GM12878 (cell line): ENCODE measurements at regions not wholly inside any gene's neighbourhood (a gene's known extent, or its start where the extent isn't known, plus 50 kb on each side); places are given as distances from the start of the nearest gene placed in this dataset.

ENCODE experiments used
- CTCF ChIP-seq, 3 experiments: IDR thresholded peaks in 2 of 3; conservative IDR thresholded peaks in 1 of 3; 2 replicates each; pipeline ENCODE4 v1.5.1; 2011; ENCODE audit warnings: low read depth in 3 of 3, low read length in 3 of 3, mild to moderate bottlenecking in 3 of 3, control low read depth in 2 of 3, moderate library complexity in 2 of 3, inconsistent platforms in 1 of 3, mixed read lengths in 1 of 3; ENCODE audit not compliant: control insufficient read depth in 2 of 3, insufficient read depth in 1 of 3; ENCODE audit errors: extremely low read depth in 1 of 3
- DPF2 ChIP-seq: fragments of 450-650 bp; IDR thresholded peaks from 2 replicates; pipeline ENCODE4 v1.6.1; 2017; ENCODE audit warnings: mild to moderate bottlenecking
- FOXM1 ChIP-seq: IDR thresholded peaks from 2 replicates; pipeline ENCODE4 v1.6.1; 2012; ENCODE audit warnings: low read depth, mild to moderate bottlenecking, inconsistent platforms, low read length, moderate library complexity
- MYC ChIP-seq: IDR thresholded peaks from 2 replicates; pipeline ENCODE4 v1.6.1; 2011; ENCODE audit warnings: mild to moderate bottlenecking, low read length, moderate library complexity, inconsistent platforms; ENCODE audit not compliant: insufficient read depth, insufficient replicate concordance, insufficient read length, severe bottlenecking
- PAX5 ChIP-seq: IDR thresholded peaks from 2 replicates; pipeline ENCODE4 v1.6.1; 2011; ENCODE audit warnings: low read depth, low read length, borderline replicate concordance
- POLR2A ChIP-seq: IDR thresholded peaks from 2 replicates; pipeline ENCODE4 v1.6.1; 2011; ENCODE audit warnings: low read depth, mild to moderate bottlenecking, low read length
- POU2F2 ChIP-seq: IDR thresholded peaks from 3 replicates; pipeline ENCODE4 v1.6.1; 2011; ENCODE audit warnings: low read depth, mild to moderate bottlenecking, low read length, borderline replicate concordance
- REST ChIP-seq: IDR thresholded peaks from 2 replicates; pipeline ENCODE4 v1.6.1; 2012; ENCODE audit warnings: mild to moderate bottlenecking, low read depth, low read length
- SIN3A ChIP-seq: IDR thresholded peaks from 2 replicates; pipeline ENCODE4 v1.6.1; 2012; ENCODE audit warnings: low read depth, low read length, improper control_type of control experiment
- SP1 ChIP-seq: IDR thresholded peaks from one replicate; pipeline ENCODE4 v1.6.1; 2011; ENCODE audit warnings: low read depth, low read length
- SRF ChIP-seq, 2 experiments: IDR thresholded peaks; 2 replicates each; pipeline ENCODE4 v1.6.1; 2011; ENCODE audit warnings: low read depth in 2 of 2, low read length in 2 of 2, mild to moderate bottlenecking in 1 of 2, moderate library complexity in 1 of 2
- ZBTB11 ChIP-seq: fragments of 450-650 bp; formaldehyde crosslinking; IDR thresholded peaks from 2 replicates; pipeline ENCODE4 v1.5.0; 2022; ENCODE audit warnings: mild to moderate bottlenecking, missing genetic modification characterization
- TF ChIP-seq, protein P1 (sequence below): IDR thresholded peaks from 2 replicates; pipeline ENCODE4 v1.6.1; 2012; ENCODE audit warnings: low read depth, low read length, improper control_type of control experiment

DNA sequence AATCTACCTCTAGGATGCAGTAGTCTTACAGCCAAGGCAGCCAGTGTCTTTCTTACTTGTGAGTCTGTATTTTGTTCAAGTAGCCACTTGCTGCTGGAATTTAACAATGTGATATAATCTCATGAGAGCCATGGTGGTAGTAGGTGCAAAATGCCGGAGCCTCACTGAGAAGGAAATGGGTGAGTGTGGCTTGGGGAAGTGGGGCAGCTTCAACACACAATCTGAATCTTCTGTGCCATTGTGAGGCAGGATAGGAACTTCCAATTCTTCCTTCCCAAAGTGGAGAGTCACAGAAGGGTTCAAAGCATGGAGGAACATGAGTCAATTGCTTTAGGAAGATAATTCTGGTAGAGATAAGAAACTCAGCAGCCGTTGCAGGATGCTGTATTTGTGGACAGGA is 158.7 kb upstream of the APCDD1 start:
- no peak for TF ChIP-seq POLR2A
- TF ChIP-seq FOXM1 = no peak
- no peak for TF ChIP-seq PAX5
- no peak for TF ChIP-seq CTCF (IDR thresholded peaks at IDR 0.05 in 2 of 3, conservative IDR thresholded peaks at IDR 0.05 in 1 of 3; ENCODE audit: control insufficient read depth in 2 of 3, extremely low read depth in 1 of 3, insufficient read depth in 1 of 3, low read depth in 3 of 3, low read length in 3 of 3)
- no peak for TF ChIP-seq SRF (IDR thresholded peaks at IDR 0.05; ENCODE audit: low read depth in 2 of 2, low read length in 2 of 2)
- TF ChIP-seq DPF2 = no peak
- no peak for TF ChIP-seq SP1
- no peak for TF ChIP-seq SIN3A
- TF ChIP-seq POU2F2 = no peak
- no peak for TF ChIP-seq MYC
- no peak for TF ChIP-seq REST
- TF ChIP-seq, protein P1, sequence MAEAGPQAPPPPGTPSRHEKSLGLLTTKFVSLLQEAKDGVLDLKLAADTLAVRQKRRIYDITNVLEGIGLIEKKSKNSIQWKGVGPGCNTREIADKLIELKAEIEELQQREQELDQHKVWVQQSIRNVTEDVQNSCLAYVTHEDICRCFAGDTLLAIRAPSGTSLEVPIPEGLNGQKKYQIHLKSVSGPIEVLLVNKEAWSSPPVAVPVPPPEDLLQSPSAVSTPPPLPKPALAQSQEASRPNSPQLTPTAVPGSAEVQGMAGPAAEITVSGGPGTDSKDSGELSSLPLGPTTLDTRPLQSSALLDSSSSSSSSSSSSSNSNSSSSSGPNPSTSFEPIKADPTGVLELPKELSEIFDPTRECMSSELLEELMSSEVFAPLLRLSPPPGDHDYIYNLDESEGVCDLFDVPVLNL = no peak
- TF ChIP-seq ZBTB11 (CRISPR knock-in tag) = no peak
